Uterus (tissue), 3 donors: ENCODE measurements at regions not wholly inside any gene's neighbourhood (a gene's known extent, or its start where the extent isn't known, plus 50 kb on each side); places are given as distances from the start of the nearest gene placed in this dataset.

Experiments used
- DNase-seq, 2 donors: peaks; one replicate each; pipeline ENCODE4 v3.0.0-alpha.2; 2019 to 2020
- H3K27ac ChIP-seq, 2 donors: fragments of 200-600 bp; sonication (generic); 1 replicate in 1 of 2; 2 replicates in 1 of 2; pipeline ENCODE4 v1.5.1; 2016 to 2018
- H3K27me3 ChIP-seq, 2 donors: fragments of 200-600 bp; sonication (generic); one replicate each; pipeline ENCODE4 v1.5.1; 2018 to 2019; ENCODE audit warnings: control low read depth in 1 of 2
- H3K36me3 ChIP-seq, 2 donors: fragments of 200-600 bp; sonication (generic); one replicate each; pipeline ENCODE4 v1.5.1; 2019; ENCODE audit warnings: control low read depth in 1 of 2
- H3K4me1 ChIP-seq, 2 donors: fragments of 200-600 bp; sonication (generic); one replicate each; pipeline ENCODE4 v1.5.1; 2018 to 2019; ENCODE audit warnings: control low read depth in 1 of 2
- H3K4me3 ChIP-seq, 2 donors: fragments of 200-600 bp; sonication (generic); 1 replicate in 1 of 2; 2 replicates in 1 of 2; pipeline ENCODE4 v1.5.1; 2018 to 2019; ENCODE audit warnings: mild to moderate bottlenecking in 1 of 2
- H3K9me3 ChIP-seq, 2 donors: fragments of 200-600 bp; sonication (generic); one replicate each; pipeline ENCODE4 v1.5.1; 2019; ENCODE audit warnings: control low read depth in 1 of 2
- POLR2A ChIP-seq, 2 donors: fragments of 450-650 bp; IDR thresholded peaks; one replicate each; pipeline ENCODE4 v1.6.1; 2016; ENCODE audit warnings: antibody characterized with exemption in 2 of 2, mild to moderate bottlenecking in 1 of 2, moderate library complexity in 1 of 2
- intact Hi-C: fragments of 100-400 bp; cut with DNase I; formaldehyde crosslinking; loops from one replicate; pipeline ENCODE4 v1.15.1; 2023; ENCODE audit warnings: low total_unique reads
- TF ChIP-seq, protein P1 (sequence below), 4 experiments: fragments of 200-600 bp in 2 of 4; fragments of 450-650 bp in 2 of 4; sonication (generic) in 2 of 4; IDR thresholded peaks; one replicate each; pipeline ENCODE4 v1.5.1; 2016 to 2019; ENCODE audit warnings: antibody characterized with exemption in 4 of 4, mild to moderate bottlenecking in 2 of 4, moderate library complexity in 1 of 4
- donor health status: DM: yes; HTN: yes; CAD: no.

- Histone ChIP-seq H3K4me3 (no peak overlapping the region), H3K27me3 (peaks cover 0 to 2% of the 10 kb centered on the region in 2 donors), H3K27ac (no peak overlapping the region), H3K4me1 (no peaks in the 10 kb centered on the region), H3K9me3 (no peaks in the 10 kb centered on the region), H3K36me3 (no peaks in the 10 kb centered on the region)
- intact Hi-C loops, result no loop called here
- TF ChIP-seq, protein P1, sequence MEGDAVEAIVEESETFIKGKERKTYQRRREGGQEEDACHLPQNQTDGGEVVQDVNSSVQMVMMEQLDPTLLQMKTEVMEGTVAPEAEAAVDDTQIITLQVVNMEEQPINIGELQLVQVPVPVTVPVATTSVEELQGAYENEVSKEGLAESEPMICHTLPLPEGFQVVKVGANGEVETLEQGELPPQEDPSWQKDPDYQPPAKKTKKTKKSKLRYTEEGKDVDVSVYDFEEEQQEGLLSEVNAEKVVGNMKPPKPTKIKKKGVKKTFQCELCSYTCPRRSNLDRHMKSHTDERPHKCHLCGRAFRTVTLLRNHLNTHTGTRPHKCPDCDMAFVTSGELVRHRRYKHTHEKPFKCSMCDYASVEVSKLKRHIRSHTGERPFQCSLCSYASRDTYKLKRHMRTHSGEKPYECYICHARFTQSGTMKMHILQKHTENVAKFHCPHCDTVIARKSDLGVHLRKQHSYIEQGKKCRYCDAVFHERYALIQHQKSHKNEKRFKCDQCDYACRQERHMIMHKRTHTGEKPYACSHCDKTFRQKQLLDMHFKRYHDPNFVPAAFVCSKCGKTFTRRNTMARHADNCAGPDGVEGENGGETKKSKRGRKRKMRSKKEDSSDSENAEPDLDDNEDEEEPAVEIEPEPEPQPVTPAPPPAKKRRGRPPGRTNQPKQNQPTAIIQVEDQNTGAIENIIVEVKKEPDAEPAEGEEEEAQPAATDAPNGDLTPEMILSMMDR (IDR thresholded peaks at IDR 0.05), result no peak
- no peak for TF ChIP-seq POLR2A (IDR thresholded peaks at IDR 0.05)
- no peak for DNase-seq
Measured at GRCh38 chr4:110949542-110949941, 326.7 kb upstream of the PITX2 start.

GRCh38 chr4:110950731-110951130 is 327.9 kb upstream of the PITX2 start:
- intact Hi-C loops, result no loop called here
- no peaks in the 10 kb centered on the region for H3K4me1 ChIP-seq
- no peak for DNase-seq
- TF ChIP-seq, protein P1 (IDR thresholded peaks at IDR 0.05), result no peak
- TF ChIP-seq POLR2A (IDR thresholded peaks at IDR 0.05), result no peak
- H3K9me3 ChIP-seq, result no peaks in the 10 kb centered on the region
- no peak overlapping the region for H3K27ac ChIP-seq
- peaks cover 0 to 4% of the 10 kb centered on the region in 2 donors for H3K27me3 ChIP-seq
- no peak overlapping the region for H3K4me3 ChIP-seq
- H3K36me3 ChIP-seq, result no peaks in the 10 kb centered on the region

DNA sequence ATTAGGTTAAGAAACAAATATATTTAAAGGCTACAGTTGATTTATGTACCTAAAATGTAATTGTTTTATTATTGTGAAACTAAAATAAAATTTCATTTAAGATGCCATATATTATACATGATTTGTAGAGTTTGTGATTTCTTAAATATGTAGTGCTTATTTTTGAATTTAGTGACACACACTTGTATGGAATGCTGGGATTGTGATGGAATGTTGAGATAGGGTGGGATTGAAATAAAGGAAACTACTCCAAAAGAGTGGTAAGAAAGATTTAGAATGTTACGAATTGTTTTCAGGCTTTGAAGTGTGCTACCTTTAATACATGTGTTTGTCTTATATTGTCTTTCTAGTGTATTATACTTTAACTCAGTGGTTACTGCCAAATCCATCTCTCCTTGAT is 330.3 kb upstream of the PITX2 start:
- H3K27ac ChIP-seq, result no peak overlapping the region
- no peaks in the 10 kb centered on the region for H3K4me1 ChIP-seq
- H3K36me3 ChIP-seq, result no peaks in the 10 kb centered on the region
- intact Hi-C loops, result no loop called here
- peaks cover 0 to 4% of the 10 kb centered on the region in 2 donors for H3K27me3 ChIP-seq
- H3K9me3 ChIP-seq, result no peaks in the 10 kb centered on the region
- DNase-seq, result no peak
- H3K4me3 ChIP-seq, result no peak overlapping the region
- TF ChIP-seq POLR2A (IDR thresholded peaks at IDR 0.05), result no peak
- TF ChIP-seq, protein P1 (IDR thresholded peaks at IDR 0.05), result no peak

DNA sequence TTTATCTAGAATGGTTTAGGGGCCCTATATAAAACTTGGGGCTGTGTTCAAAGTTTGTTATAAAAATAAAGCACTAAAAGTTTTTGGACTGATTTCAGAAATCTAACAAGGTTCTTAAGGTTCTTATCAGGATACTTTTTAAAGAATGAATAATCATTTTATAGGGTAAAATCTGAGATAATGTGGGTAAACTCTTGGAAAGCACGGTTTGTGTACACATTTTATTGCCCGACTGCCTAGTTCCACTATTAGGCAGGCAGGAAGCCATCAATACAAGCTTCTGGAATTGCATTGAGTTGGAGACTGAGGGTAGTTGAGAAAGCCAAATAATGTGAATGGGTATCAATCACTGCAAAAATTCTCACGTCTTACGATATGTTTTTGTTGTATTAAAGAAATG is 331.0 kb upstream of the PITX2 start:
- H3K4me1 ChIP-seq, result no peaks in the 10 kb centered on the region
- no peak overlapping the region for H3K27ac ChIP-seq
- no peaks in the 10 kb centered on the region for H3K9me3 ChIP-seq
- no peak for DNase-seq
- intact Hi-C loops, result no loop called here
- no peaks in the 10 kb centered on the region for H3K36me3 ChIP-seq
- no peak overlapping the region for H3K4me3 ChIP-seq
- no peak for TF ChIP-seq POLR2A (IDR thresholded peaks at IDR 0.05)
- TF ChIP-seq, protein P1 (IDR thresholded peaks at IDR 0.05), result no peak
- H3K27me3 ChIP-seq, result peaks cover 0 to 4% of the 10 kb centered on the region in 2 donors

GRCh38 chr4:110955748-110956147 is 332.9 kb upstream of the PITX2 start:
- Histone ChIP-seq H3K4me1 (no peaks in the 10 kb centered on the region), H3K36me3 (no peaks in the 10 kb centered on the region), H3K27me3 (peaks cover 0 to 4% of the 10 kb centered on the region in 2 donors), H3K4me3 (no peak overlapping the region), H3K27ac (no peak overlapping the region), H3K9me3 (no peaks in the 10 kb centered on the region)
- no peak for DNase-seq
- TF ChIP-seq, protein P1 (IDR thresholded peaks at IDR 0.05), result no peak
- TF ChIP-seq POLR2A (IDR thresholded peaks at IDR 0.05), result no peak
- intact Hi-C loops, result no loop called here
